GM12864 (cell line): ENCODE measurements at regions not wholly inside any gene's neighbourhood (a gene's known extent, or its start where the extent isn't known, plus 50 kb on each side); places are given as distances from the start of the nearest gene placed in this dataset.
"Not testable (repeated sequence)": the region's sequence is repeated elsewhere in the genome, so short reads cannot be mapped to it uniquely, and the experiment has no call there.

Experiments
- DNase-seq: peaks from one replicate; pipeline ENCODE4 v3.0.0-alpha.2; 2011; ENCODE audit warnings: low read depth
- H3K4me3 ChIP-seq: 2 replicates; pipeline ENCODE4 v1.5.1; 2011; ENCODE audit warnings: mild to moderate bottlenecking, low read depth, low read length, control low read depth
- CTCF ChIP-seq: IDR thresholded peaks from 2 replicates; pipeline ENCODE4 v1.5.1; 2011; ENCODE audit warnings: low read depth, mild to moderate bottlenecking, moderate library complexity, low read length, control low read depth, inconsistent platforms; ENCODE audit errors: missing control alignments

DNA sequence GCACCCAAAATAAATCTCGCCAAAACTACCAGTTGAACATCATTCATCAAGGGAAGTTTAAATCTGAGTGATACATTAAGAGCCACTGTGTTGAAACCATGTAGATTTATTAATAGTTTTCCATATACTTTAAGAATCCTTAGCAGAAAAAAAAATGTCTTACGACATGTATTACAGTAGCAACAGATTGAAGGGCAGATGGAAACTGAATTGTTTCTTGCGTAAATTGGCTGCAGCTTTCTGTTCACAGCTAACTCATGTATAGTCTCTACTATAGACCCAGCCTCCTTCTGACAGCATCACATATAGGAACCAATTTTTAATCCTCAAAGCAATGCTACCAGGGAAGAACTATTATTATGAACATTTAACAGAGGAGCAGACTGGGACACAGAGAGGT lies 195.2 kb upstream of the PUDP start:
- no peak for DNase-seq
- TF ChIP-seq CTCF: no peak
- no peak overlapping the region for H3K4me3 ChIP-seq

DNA sequence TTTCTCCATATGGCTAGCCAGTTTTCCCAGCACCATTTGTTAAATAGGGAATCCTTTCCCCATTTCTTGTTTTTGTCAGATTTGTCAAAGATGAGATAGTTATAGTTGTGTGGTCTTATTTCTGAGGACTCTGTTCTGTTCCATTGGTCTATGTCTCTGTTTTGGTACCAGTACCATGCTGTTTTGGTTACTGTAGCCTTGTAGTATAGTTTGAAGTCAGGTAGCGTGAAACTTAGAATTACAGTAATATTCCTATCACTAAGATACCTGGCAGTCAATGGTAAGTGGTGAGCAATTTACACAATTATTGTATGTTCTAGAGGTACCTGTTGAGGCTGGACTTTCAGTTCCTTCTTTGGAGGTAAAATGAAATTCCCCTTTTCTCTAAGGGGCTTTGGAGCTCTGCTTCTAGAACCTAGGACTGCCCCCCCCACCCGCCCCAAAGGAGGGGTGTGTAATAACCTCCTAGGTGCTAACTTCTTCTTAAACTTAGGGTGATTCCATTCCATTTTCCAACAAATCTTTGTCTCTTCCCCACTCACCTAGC lies 187.9 kb upstream of the PUDP start:
- not testable (repeated sequence) for DNase-seq, H3K4me3 ChIP-seq

GRCh38 chrX:7334253-7334935 lies 186.4 kb upstream of the PUDP start:
- no peak overlapping the region for H3K4me3 ChIP-seq
- no peak for DNase-seq
- TF ChIP-seq CTCF: no peak

DNA sequence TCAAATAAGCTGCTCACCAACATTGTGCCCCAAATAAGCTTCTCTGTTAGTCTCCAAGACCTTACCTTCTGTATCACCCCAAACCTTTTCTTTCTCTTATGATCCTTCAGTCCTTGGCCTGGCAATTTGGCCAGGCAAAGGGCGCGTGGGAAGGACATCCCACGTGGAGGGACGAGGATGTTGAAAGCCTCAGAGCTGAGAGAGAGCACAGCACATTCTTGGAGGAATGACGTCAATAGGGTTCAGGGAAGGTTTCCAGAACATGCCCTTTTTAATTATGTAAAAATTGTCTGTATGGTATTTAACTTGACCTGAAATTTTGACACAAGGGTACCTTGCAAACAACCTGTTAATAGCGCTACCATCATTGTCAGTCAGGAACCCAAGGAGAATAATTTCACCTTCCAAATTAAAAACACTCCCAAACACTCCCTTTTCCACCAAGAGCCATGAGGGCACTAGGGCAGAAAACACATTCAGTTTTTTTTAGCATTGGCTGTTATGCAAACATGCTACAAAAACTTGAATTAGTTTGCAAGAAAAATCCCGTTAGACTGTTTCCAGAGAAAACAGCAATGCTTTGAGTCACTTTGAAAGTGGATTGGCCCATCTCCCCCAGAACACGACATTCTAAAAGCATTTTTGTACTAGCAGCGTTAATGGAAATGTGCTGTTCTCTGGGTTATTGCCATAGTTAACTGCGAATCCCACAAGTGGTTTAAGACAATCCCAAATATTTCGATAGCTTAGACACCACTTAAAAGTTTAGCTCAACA lies 183.2 kb upstream of the PUDP start:
- H3K4me3 ChIP-seq: no peak overlapping the region
- no peak for DNase-seq
- no peak for TF ChIP-seq CTCF

- no peak for TF ChIP-seq CTCF
- DNase-seq: no peak
- H3K4me3 ChIP-seq: no peak overlapping the region
Measured at GRCh38 chrX:7330556-7330955, 182.6 kb upstream of the PUDP start.

DNA sequence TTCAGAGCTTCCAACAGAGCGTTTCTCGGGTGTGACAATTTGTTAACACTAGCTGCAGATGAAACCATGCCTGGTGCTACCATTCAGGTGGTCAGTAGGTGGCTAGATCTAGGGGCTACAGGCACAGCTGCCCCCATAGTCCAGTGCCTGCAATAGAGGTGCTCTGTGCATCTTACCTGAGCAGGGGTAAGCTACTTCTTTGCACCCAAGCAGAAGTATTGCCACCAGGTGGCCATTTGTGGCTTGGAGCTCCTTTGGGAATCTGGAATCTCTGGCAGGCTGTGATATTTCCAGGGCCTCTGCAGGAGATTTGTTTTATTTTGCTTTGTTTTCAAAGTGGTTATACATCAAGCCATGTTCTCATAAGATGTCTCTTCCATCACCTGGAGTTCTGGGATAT lies 170.7 kb upstream of the PUDP start:
- no peak for DNase-seq
- TF ChIP-seq CTCF: no peak
- H3K4me3 ChIP-seq: no peak overlapping the region

- DNase-seq: no peak
- TF ChIP-seq CTCF: no peak
- H3K4me3 ChIP-seq: no peak overlapping the region
Measured at GRCh38 chrX:7318241-7318640, 170.3 kb upstream of the PUDP start.
